TTC549 (cell line): ENCODE measurements at regions not wholly inside any gene's neighbourhood (a gene's known extent, or its start where the extent isn't known, plus 50 kb on each side); places are given as distances from the start of the nearest gene placed in this dataset.
A peak's percentile ranks its signal among the peaks of the same experiment; 100 is the strongest.
"Not testable (repeated sequence)": the region's sequence is repeated elsewhere in the genome, so short reads cannot be mapped to it uniquely, and the experiment has no call there.

Experiments used
- FAIRE-seq: peaks from 2 replicates; lab custom pipeline; 2012; peaks lifted over from hg19 to GRCh38; lab: Jason Lieb, UNC

- FAIRE-seq, result no peak
Observed at GRCh38 chr5:60439552-60439951, 260.4 kb downstream of the DEPDC1B start.

GRCh38 chr5:60437308-60437707 lies 262.7 kb downstream of the DEPDC1B start:
- FAIRE-seq, result no peak

GRCh38 chr5:60436518-60436917 lies 263.4 kb downstream of the DEPDC1B start:
- FAIRE-seq, result no peak

- no peak for FAIRE-seq
Observed at GRCh38 chr5:60435808-60436207, 264.2 kb downstream of the DEPDC1B start.

- not testable (repeated sequence) for FAIRE-seq
Observed at GRCh38 chr5:60426189-60426588, 273.8 kb downstream of the DEPDC1B start.

- not testable (repeated sequence) for FAIRE-seq
Observed at GRCh38 chr5:60420773-60421172, 279.2 kb downstream of the DEPDC1B start.

GRCh38 chr5:60417500-60418181 lies 282.3 kb downstream of the DEPDC1B start:
- no peak for FAIRE-seq

- no peak for FAIRE-seq
Observed at GRCh38 chr5:60415443-60415842, 284.5 kb downstream of the DEPDC1B start.

- no peak for FAIRE-seq
Observed at GRCh38 chr5:60410427-60410826, 289.5 kb downstream of the DEPDC1B start.

GRCh38 chr5:60404171-60404570 lies 295.8 kb downstream of the DEPDC1B start:
- FAIRE-seq, result no peak

GRCh38 chr5:60403343-60404006 lies 296.5 kb downstream of the DEPDC1B start:
- FAIRE-seq, result no peak

- no peak for FAIRE-seq
Observed at GRCh38 chr5:60402161-60402785, 297.7 kb downstream of the DEPDC1B start.

- no peak for FAIRE-seq
Observed at GRCh38 chr5:60401526-60401925, 298.4 kb downstream of the DEPDC1B start.

- FAIRE-seq, result no peak
Observed at GRCh38 chr5:60399507-60399906, 300.5 kb downstream of the DEPDC1B start.

- FAIRE-seq, result no peak
Observed at GRCh38 chr5:60395712-60396329, 304.1 kb downstream of the DEPDC1B start.

GRCh38 chr5:60387051-60387440 lies 312.9 kb downstream of the DEPDC1B start:
- FAIRE-seq, result no peak

- FAIRE-seq, result no peak
Observed at GRCh38 chr5:60386436-60387050, 313.4 kb downstream of the DEPDC1B start.

- FAIRE-seq, result peak; percentile 82
Observed at GRCh38 chr5:60382716-60383115, 317.2 kb downstream of the DEPDC1B start.

GRCh38 chr5:60379907-60380306 lies 320.1 kb downstream of the DEPDC1B start:
- no peak for FAIRE-seq

GRCh38 chr5:60377826-60378225 lies 322.1 kb downstream of the DEPDC1B start:
- FAIRE-seq, result no peak

- FAIRE-seq, result no peak
Observed at GRCh38 chr5:60376860-60377259, 323.1 kb downstream of the DEPDC1B start.

- no peak for FAIRE-seq
Observed at GRCh38 chr5:60374409-60374808, 325.6 kb downstream of the DEPDC1B start.

- no peak for FAIRE-seq
Observed at GRCh38 chr5:60372786-60373185, 327.2 kb downstream of the DEPDC1B start.
